ENCODE measurements at regions not wholly inside any gene's neighbourhood (a gene's known extent, or its start where the extent isn't known, plus 50 kb on each side); places are given as distances from the start of the nearest gene placed in this dataset.

DNA sequence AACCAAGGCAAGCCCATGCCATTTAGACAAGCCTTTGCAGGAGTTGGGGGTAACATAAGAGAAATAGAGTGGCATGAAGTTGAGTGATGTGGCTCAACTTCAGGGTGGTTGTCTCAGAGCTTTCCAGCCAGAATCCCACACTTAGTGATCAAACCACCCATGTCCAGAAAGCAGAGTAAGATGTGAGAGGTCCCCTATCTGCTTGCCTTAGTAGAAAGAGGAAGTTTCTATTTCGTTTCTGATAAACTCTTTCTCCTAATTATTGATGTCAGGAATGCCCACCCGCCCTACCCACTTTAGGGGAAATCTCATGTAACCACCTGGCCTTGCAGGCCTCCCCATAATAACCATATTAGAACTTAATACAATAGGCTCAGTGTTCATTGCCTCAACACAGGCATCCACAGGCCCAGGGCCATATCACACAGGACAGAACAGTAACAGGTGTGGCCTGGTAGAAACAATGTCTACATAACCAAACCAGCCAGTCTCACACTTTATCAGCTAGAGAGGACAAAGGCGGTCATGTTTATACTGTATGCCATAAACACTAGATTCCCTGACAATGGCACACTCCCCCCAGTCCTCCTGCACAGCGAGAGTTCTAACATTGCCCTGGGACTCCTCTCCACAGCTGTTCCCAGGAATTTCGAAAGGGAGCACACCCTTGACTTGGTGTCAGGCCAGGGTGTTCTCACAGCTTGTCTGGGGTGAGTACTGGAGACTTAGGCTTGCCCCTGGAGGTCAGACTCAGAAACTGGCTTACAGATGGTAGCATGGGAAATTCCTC, 364.4 kb downstream of the CXCL12 start:
- TF ChIP-seq, protein P1, sequence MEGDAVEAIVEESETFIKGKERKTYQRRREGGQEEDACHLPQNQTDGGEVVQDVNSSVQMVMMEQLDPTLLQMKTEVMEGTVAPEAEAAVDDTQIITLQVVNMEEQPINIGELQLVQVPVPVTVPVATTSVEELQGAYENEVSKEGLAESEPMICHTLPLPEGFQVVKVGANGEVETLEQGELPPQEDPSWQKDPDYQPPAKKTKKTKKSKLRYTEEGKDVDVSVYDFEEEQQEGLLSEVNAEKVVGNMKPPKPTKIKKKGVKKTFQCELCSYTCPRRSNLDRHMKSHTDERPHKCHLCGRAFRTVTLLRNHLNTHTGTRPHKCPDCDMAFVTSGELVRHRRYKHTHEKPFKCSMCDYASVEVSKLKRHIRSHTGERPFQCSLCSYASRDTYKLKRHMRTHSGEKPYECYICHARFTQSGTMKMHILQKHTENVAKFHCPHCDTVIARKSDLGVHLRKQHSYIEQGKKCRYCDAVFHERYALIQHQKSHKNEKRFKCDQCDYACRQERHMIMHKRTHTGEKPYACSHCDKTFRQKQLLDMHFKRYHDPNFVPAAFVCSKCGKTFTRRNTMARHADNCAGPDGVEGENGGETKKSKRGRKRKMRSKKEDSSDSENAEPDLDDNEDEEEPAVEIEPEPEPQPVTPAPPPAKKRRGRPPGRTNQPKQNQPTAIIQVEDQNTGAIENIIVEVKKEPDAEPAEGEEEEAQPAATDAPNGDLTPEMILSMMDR (IDR thresholded peaks at IDR 0.05; ENCODE audit: unreplicated experiment), result no peak
- no peak for DNase-seq
- peaks cover 13% of the 10 kb centered on the region for H3K27me3 Mint-ChIP-seq (ENCODE audit: unreplicated experiment)
- intact Hi-C loops (cut with micrococcal nuclease; ENCODE audit: unreplicated experiment), result no loop called here
- H3K36me3 Mint-ChIP-seq (ENCODE audit: insufficient read depth, unreplicated experiment), result no peaks in the 10 kb centered on the region
- no peaks in the 10 kb centered on the region for H3K4me1 Mint-ChIP-seq (ENCODE audit: low read depth, unreplicated experiment)
- no peaks in the 10 kb centered on the region for H3K9me3 Mint-ChIP-seq (ENCODE audit: low read depth, unreplicated experiment)
- CTCF ChIA-PET, result no interaction called here
- BruUV-seq (replicated peaks), result no TSS peak
- no peak overlapping the region for H3K27ac Mint-ChIP-seq (ENCODE audit: unreplicated experiment)
- H3K4me3 Mint-ChIP-seq (ENCODE audit: low read depth, unreplicated experiment), result no peak overlapping the region

DNA sequence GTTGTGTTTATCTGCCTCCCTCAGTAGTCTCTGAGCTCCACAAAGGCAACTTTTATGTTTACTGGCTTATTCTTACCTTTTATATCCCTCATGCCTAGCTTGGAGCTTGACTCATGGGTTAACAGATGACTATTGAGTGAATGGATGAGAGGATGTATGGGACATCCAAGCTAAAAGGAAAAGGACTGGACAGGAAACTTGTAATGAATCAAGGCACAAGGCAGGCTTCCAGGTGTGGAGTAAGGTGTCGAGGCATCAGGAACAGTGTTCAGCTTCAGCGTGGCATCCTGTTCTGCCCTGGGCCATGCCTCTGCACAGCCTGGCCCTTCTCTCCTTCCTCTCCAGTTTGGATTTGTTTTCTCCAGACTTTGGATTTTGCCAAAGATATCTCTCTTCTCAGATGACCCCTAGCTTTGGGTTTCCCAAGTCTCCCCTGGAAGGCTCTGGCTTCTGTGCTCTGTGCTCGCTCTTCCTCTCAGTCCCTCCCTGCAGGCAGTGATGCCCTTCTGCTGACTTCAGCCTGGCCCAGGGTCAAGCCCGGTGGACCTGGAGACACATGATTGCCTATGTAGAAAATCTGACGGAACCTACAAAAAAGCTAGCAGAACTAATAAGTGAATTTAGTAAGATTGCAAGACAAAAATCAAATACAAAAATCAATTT, 367.3 kb downstream of the CXCL12 start:
- TF ChIP-seq, protein P1 (IDR thresholded peaks at IDR 0.05; ENCODE audit: unreplicated experiment), result no peak
- CTCF ChIA-PET, result no interaction called here
- intact Hi-C loops (cut with micrococcal nuclease; ENCODE audit: unreplicated experiment), result no loop called here
- no peaks in the 10 kb centered on the region for H3K36me3 Mint-ChIP-seq (ENCODE audit: insufficient read depth, unreplicated experiment)
- H3K9me3 Mint-ChIP-seq (ENCODE audit: low read depth, unreplicated experiment), result peaks cover 2% of the 10 kb centered on the region
- no peak overlapping the region for H3K4me3 Mint-ChIP-seq (ENCODE audit: low read depth, unreplicated experiment)
- no peaks in the 10 kb centered on the region for H3K4me1 Mint-ChIP-seq (ENCODE audit: low read depth, unreplicated experiment)
- no peak for DNase-seq
- no peak overlapping the region for H3K27ac Mint-ChIP-seq (ENCODE audit: unreplicated experiment)
- no peaks in the 10 kb centered on the region for H3K27me3 Mint-ChIP-seq (ENCODE audit: unreplicated experiment)
- no TSS peak for BruUV-seq (replicated peaks)

DNA sequence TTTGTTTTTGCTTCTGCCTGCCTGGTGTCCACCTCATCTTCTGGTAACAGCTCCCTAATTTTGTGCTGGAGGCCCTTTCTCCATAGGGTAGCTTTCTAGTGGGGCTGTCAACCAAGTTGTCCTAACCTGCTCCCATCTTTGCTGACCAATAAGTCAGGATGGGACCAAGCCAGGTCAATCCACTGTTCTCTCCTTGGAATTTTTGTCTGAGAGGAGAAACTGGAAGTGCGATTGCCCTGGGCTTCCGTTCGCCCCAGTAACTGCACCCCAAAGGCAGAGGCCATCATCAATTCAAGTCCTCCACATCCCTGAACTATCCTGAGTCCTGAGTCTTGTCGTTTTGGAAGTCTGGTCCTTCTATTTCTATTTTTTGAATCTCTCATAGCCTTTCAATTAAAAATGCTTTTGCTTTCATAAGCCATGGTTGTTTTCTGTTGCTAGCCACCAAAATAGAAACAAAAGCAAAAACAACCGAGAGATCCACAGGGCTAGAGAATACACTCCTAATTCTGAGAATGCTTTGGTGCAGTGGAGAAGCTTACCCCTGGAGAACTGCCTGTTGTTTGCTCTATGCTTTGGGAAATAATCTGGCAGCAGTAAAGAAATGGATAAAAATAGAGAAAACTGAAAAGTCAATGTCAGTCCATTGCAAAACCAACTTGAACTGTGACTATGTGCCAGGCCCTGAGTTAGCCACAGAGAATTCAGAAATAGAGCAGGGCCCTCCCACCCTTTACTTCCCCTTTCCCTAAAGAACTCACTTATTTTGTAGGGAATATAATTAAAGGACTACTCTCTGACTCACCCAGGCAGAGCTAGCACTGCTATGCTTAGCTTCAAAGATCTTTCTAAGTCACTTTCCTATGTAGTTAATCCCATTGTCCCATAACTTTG, 368.1 kb downstream of the CXCL12 start:
- no peaks in the 10 kb centered on the region for H3K27me3 Mint-ChIP-seq (ENCODE audit: unreplicated experiment)
- H3K4me1 Mint-ChIP-seq (ENCODE audit: low read depth, unreplicated experiment), result no peaks in the 10 kb centered on the region
- no TSS peak for BruUV-seq (replicated peaks)
- H3K27ac Mint-ChIP-seq (ENCODE audit: unreplicated experiment), result no peak overlapping the region
- no peak for DNase-seq
- TF ChIP-seq, protein P1 (IDR thresholded peaks at IDR 0.05; ENCODE audit: unreplicated experiment), result no peak
- H3K4me3 Mint-ChIP-seq (ENCODE audit: low read depth, unreplicated experiment), result no peak overlapping the region
- no peaks in the 10 kb centered on the region for H3K36me3 Mint-ChIP-seq (ENCODE audit: insufficient read depth, unreplicated experiment)
- CTCF ChIA-PET, result no interaction called here
- intact Hi-C loops (cut with micrococcal nuclease; ENCODE audit: unreplicated experiment), result no loop called here
- H3K9me3 Mint-ChIP-seq (ENCODE audit: low read depth, unreplicated experiment), result peaks cover 2% of the 10 kb centered on the region

DNA sequence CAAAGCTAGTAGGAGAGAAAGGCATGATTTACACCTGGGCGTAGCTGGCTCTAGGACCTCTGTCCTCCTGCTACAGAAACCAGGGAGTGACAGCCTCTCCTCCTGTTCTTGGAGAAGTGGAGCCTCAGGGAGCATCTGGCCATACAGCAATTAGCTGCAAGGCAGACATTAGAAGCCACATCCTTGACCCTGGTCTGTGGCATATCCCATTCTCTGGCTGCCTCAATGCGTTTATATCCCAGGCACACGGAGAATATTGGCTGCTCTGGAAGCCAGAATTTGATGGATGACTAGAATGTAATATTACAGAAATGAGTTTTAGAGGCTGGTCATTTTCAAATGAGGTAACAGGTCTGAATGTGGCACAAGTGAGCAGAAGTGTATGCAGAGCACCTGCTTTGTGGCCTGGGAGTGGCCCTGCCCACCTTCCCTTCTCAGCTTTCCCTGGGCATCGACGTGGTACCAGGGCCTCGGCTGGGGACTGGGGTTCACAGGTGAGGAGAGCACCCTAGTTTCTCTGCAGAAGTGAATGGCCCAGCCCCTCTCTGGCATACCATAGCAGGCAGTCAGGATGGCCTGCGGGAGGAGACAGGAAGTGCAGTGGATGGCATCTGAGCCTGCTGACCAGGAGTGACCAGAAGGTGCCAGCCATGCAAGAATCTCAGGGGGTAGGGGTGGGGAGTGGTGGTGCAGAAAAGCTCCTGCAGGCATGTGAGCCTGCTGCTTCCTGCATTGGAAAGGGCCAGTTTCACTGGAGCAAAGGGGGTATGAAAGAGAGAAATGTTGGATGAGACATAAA, 367.2 kb upstream of the ZNF32 start:
- intact Hi-C loops (cut with micrococcal nuclease; ENCODE audit: unreplicated experiment), result no loop called here
- DNase-seq, result no peak
- no peaks in the 10 kb centered on the region for H3K27me3 Mint-ChIP-seq (ENCODE audit: unreplicated experiment)
- no peaks in the 10 kb centered on the region for H3K4me1 Mint-ChIP-seq (ENCODE audit: low read depth, unreplicated experiment)
- H3K9me3 Mint-ChIP-seq (ENCODE audit: low read depth, unreplicated experiment), result peaks cover 2% of the 10 kb centered on the region
- no peaks in the 10 kb centered on the region for H3K36me3 Mint-ChIP-seq (ENCODE audit: insufficient read depth, unreplicated experiment)
- H3K27ac Mint-ChIP-seq (ENCODE audit: unreplicated experiment), result no peak overlapping the region
- TF ChIP-seq, protein P1 (IDR thresholded peaks at IDR 0.05; ENCODE audit: unreplicated experiment), result no peak
- CTCF ChIA-PET, result no interaction called here
- BruUV-seq (replicated peaks), result no TSS peak
- no peak overlapping the region for H3K4me3 Mint-ChIP-seq (ENCODE audit: low read depth, unreplicated experiment)

Data from Calu3 (cell line).